ENCODE measurements at regions not wholly inside any gene's neighbourhood (a gene's known extent, or its start where the extent isn't known, plus 50 kb on each side); places are given as distances from the start of the nearest gene placed in this dataset.

DNA sequence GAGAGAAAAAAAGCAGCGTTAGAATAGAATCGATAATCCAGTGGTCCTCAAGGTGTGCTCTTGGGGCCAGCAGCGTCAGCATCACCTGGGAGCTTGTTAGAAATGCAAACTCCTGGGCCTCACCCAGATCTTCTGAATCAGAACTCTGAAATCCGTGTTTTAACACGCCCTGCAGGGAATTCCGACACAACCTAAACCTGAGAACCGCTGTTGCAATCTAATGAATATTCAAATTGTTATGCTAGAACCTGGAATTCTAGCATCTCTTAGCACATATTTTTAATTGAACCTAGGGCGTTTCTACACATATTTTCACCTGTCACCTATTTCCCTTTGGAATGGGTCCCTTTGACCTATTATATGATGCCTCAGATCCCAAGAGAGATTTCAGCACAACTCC lies 175.7 kb downstream of the PSMG1 start:
- no peak for TF ChIP-seq SP2 (tag by site-specific recombination; IDR thresholded peaks at IDR 0.05)
- TF ChIP-seq ZNF830 (tag by site-specific recombination; IDR thresholded peaks at IDR 0.05; ENCODE audit: low read depth): no peak
- TF ChIP-seq ZNF610 (tag by site-specific recombination; IDR thresholded peaks at IDR 0.05; ENCODE audit: borderline replicate concordance): no peak
- TF ChIP-seq ZBTB17 (tag by site-specific recombination; IDR thresholded peaks at IDR 0.05): no peak
- TF ChIP-seq, protein P1, sequence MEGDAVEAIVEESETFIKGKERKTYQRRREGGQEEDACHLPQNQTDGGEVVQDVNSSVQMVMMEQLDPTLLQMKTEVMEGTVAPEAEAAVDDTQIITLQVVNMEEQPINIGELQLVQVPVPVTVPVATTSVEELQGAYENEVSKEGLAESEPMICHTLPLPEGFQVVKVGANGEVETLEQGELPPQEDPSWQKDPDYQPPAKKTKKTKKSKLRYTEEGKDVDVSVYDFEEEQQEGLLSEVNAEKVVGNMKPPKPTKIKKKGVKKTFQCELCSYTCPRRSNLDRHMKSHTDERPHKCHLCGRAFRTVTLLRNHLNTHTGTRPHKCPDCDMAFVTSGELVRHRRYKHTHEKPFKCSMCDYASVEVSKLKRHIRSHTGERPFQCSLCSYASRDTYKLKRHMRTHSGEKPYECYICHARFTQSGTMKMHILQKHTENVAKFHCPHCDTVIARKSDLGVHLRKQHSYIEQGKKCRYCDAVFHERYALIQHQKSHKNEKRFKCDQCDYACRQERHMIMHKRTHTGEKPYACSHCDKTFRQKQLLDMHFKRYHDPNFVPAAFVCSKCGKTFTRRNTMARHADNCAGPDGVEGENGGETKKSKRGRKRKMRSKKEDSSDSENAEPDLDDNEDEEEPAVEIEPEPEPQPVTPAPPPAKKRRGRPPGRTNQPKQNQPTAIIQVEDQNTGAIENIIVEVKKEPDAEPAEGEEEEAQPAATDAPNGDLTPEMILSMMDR (tag by site-specific recombination; IDR thresholded peaks at IDR 0.05): no peak
- no peak for TF ChIP-seq TCF7L2 (IDR thresholded peaks at IDR 0.05; ENCODE audit: borderline replicate concordance, low read depth, low read length)
- no peak for TF ChIP-seq ZNF174 (tag by site-specific recombination; IDR thresholded peaks at IDR 0.05)
- TF ChIP-seq BCL11A (tag by site-specific recombination; IDR thresholded peaks at IDR 0.05; ENCODE audit: low read depth): no peak
- TF ChIP-seq, protein P2, sequence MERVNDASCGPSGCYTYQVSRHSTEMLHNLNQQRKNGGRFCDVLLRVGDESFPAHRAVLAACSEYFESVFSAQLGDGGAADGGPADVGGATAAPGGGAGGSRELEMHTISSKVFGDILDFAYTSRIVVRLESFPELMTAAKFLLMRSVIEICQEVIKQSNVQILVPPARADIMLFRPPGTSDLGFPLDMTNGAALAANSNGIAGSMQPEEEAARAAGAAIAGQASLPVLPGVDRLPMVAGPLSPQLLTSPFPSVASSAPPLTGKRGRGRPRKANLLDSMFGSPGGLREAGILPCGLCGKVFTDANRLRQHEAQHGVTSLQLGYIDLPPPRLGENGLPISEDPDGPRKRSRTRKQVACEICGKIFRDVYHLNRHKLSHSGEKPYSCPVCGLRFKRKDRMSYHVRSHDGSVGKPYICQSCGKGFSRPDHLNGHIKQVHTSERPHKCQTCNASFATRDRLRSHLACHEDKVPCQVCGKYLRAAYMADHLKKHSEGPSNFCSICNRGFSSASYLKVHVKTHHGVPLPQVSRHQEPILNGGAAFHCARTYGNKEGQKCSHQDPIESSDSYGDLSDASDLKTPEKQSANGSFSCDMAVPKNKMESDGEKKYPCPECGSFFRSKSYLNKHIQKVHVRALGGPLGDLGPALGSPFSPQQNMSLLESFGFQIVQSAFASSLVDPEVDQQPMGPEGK (tag by site-specific recombination; IDR thresholded peaks at IDR 0.05): no peak
- no peak for TF ChIP-seq ZFP69B (tag by site-specific recombination; IDR thresholded peaks at IDR 0.05)
- no peak for TF ChIP-seq ZBTB7A (tag by site-specific recombination; IDR thresholded peaks at IDR 0.05; ENCODE audit: low read depth)
- no peak for TF ChIP-seq ZNF561 (tag by site-specific recombination; IDR thresholded peaks at IDR 0.05; ENCODE audit: borderline replicate concordance)
